Liver (tissue), 8 donors: ENCODE measurements at regions not wholly inside any gene's neighbourhood (a gene's known extent, or its start where the extent isn't known, plus 50 kb on each side); places are given as distances from the start of the nearest gene placed in this dataset.

Source experiments
- DNase-seq: peaks from one replicate; pipeline ENCODE4 v3.0.0-alpha.2; 2017; ENCODE audit warnings: low spot score
- H3K27ac ChIP-seq, 2 donors: one replicate each; pipeline ENCODE4 v1.7.0; 2013; ENCODE audit warnings: inconsistent platforms in 2 of 2, low read length in 2 of 2, control low read depth in 1 of 2, low read depth in 1 of 2, mild to moderate bottlenecking in 1 of 2
- H3K27me3 ChIP-seq, 4 donors: one replicate each; pipeline versions ENCODE4 v1.6.1 to v1.7.0; 2013; ENCODE audit warnings: low read length in 3 of 4, inconsistent platforms in 1 of 4, mild to moderate bottlenecking in 1 of 4, moderate library complexity in 1 of 4; ENCODE audit not compliant: control insufficient read depth in 4 of 4, insufficient read depth in 4 of 4
- H3K36me3 ChIP-seq, 4 donors: one replicate each; pipeline versions ENCODE4 v1.6.1 to v1.7.0; 2013; ENCODE audit warnings: low read length in 3 of 4, mild to moderate bottlenecking in 3 of 4, low read depth in 1 of 4, moderate library complexity in 1 of 4; ENCODE audit not compliant: control insufficient read depth in 4 of 4, insufficient read depth in 3 of 4
- H3K4me1 ChIP-seq, 4 donors: one replicate each; pipeline versions ENCODE4 v1.6.1 to v1.7.0; 2013; ENCODE audit warnings: low read length in 3 of 4, mild to moderate bottlenecking in 3 of 4, moderate library complexity in 1 of 4; ENCODE audit not compliant: control insufficient read depth in 4 of 4, insufficient read depth in 4 of 4
- H3K4me3 ChIP-seq, 3 donors: one replicate each; pipeline versions ENCODE4 v1.6.1 to v1.7.0; 2013; ENCODE audit warnings: low read length in 3 of 3, control low read depth in 1 of 3, low read depth in 1 of 3, mild to moderate bottlenecking in 1 of 3
- H3K9ac ChIP-seq, 2 donors: one replicate each; pipeline ENCODE4 v1.7.0; 2013; ENCODE audit warnings: low read length in 2 of 2, mild to moderate bottlenecking in 2 of 2, moderate library complexity in 2 of 2, control low read depth in 1 of 2, low read depth in 1 of 2
- H3K9me3 ChIP-seq, 4 donors: one replicate each; pipeline versions ENCODE4 v1.6.1 to v1.7.0; 2013; ENCODE audit warnings: low read length in 3 of 4; ENCODE audit not compliant: control insufficient read depth in 4 of 4
- ATF3 ChIP-seq: IDR thresholded peaks from 2 replicates; pipeline ENCODE4 v1.6.1; 2016; ENCODE audit warnings: antibody characterized with exemption
- EGR1 ChIP-seq, 2 donors: IDR thresholded peaks; 2 replicates each; pipeline ENCODE4 v1.6.1; 2016 to 2018; ENCODE audit warnings: antibody characterized with exemption in 2 of 2, low read depth in 2 of 2
- FOXA1 ChIP-seq: IDR thresholded peaks from 2 replicates; pipeline ENCODE4 v1.6.1; 2016; ENCODE audit warnings: antibody characterized with exemption
- FOXA2 ChIP-seq: IDR thresholded peaks from 2 replicates; pipeline ENCODE4 v1.6.1; 2016; ENCODE audit warnings: antibody characterized with exemption
- GABPA ChIP-seq, 2 donors: IDR thresholded peaks in 1 of 2; conservative IDR thresholded peaks in 1 of 2; 2 replicates each; pipeline ENCODE4 v1.6.1; 2016; ENCODE audit warnings: antibody characterized with exemption in 2 of 2, mild to moderate bottlenecking in 1 of 2, moderate library complexity in 1 of 2
- HNF4G ChIP-seq: IDR thresholded peaks from 2 replicates; pipeline ENCODE4 v1.6.1; 2016; ENCODE audit warnings: antibody characterized with exemption
- MAX ChIP-seq: IDR thresholded peaks from 2 replicates; pipeline ENCODE4 v1.6.1; 2016; ENCODE audit warnings: antibody characterized with exemption
- NR2F2 ChIP-seq: IDR thresholded peaks from 2 replicates; pipeline ENCODE4 v1.6.1; 2016; ENCODE audit warnings: antibody characterized with exemption
- RAD21 ChIP-seq, 2 donors: IDR thresholded peaks; 2 replicates each; pipeline ENCODE4 v1.6.1; 2016; ENCODE audit warnings: antibody characterized with exemption in 2 of 2, mild to moderate bottlenecking in 2 of 2
- RXRA ChIP-seq, 2 donors: IDR thresholded peaks; 2 replicates each; pipeline ENCODE4 v1.6.1; 2017 to 2018; ENCODE audit warnings: antibody characterized with exemption in 2 of 2, mild to moderate bottlenecking in 1 of 2
- SP1 ChIP-seq: IDR thresholded peaks from 2 replicates; pipeline ENCODE4 v1.6.1; 2018; ENCODE audit warnings: antibody characterized with exemption, mild to moderate bottlenecking
- TAF1 ChIP-seq: conservative IDR thresholded peaks from 2 replicates; pipeline ENCODE4 v1.6.1; 2016; ENCODE audit warnings: antibody characterized with exemption, mild to moderate bottlenecking
- YY1 ChIP-seq: IDR thresholded peaks from 2 replicates; pipeline ENCODE4 v1.6.1; 2016; ENCODE audit warnings: antibody characterized with exemption, mild to moderate bottlenecking
- WGBS: extraction: QIAGEN DNeasy Blood & Tissue Kit; methylation state at CpG from one replicate; pipeline ENCODE4 v1.1.7; 2013; 5-methylcytosine and 5-hydroxymethylcytosine counted together
- TF ChIP-seq, protein P1 (sequence below): fragments of 150-350 bp; IDR thresholded peaks from 2 replicates; pipeline ENCODE4 v1.5.1; 2017; ENCODE audit warnings: improper control_type of control experiment, low read depth, low read length; ENCODE audit not compliant: missing input control
- donor health status: healthy.
- donor health status: healthy.
- donor health status: healthy.
- donor health status: healthy.
- donor health status: healthy.

DNA sequence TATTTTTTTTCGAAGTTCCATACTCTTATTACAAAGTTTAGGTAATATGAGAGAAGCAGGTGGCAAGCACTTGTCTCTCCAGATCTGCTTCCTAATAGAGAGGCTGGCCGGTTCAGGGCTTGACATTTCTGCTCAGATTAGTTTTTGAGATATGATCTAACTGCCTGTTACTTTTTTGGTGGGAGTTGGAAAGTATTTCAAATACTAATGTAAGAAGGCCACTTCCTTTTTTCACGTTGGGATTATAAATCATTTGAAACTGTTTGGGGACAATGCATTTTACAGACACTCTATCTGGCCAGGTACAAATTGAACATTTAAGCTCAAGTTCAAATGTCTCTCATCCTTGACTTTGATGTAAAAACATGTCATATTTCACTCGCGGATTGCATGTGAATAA, 222.1 kb upstream of the SULF2 start (continued):
- no peak for TF ChIP-seq SP1
- no peak for TF ChIP-seq YY1
- TF ChIP-seq EGR1 (IDR thresholded peaks at IDR 0.05; ENCODE audit: low read depth in 2 of 2), result no peak
- TF ChIP-seq RXRA (IDR thresholded peaks at IDR 0.05), result no peak
- TF ChIP-seq MAX, result no peak

GRCh38 chr20:48006036-48006833, 221.0 kb upstream of the SULF2 start:
- H3K27me3 ChIP-seq, result peaks cover 0 to 4% (median 1%) of the 10 kb centered on the region in 4 donors
- H3K27ac ChIP-seq, result no peak overlapping the region
- H3K9me3 ChIP-seq, result peaks cover 0 to 11% (median 3%) of the 10 kb centered on the region in 4 donors
- no peak for TF ChIP-seq FOXA1
- no peak for TF ChIP-seq RAD21 (IDR thresholded peaks at IDR 0.05)
- no peak for TF ChIP-seq GABPA (IDR thresholded peaks at IDR 0.05 in 1 of 2, conservative IDR thresholded peaks at IDR 0.05 in 1 of 2)
- H3K4me1 ChIP-seq, result no peaks in the 10 kb centered on the region
- no peak for DNase-seq
- WGBS, result 60% methylated on average over 14 of the region's 14 CpGs
- H3K9ac ChIP-seq, result no peak overlapping the region
- no peak overlapping the region for H3K4me3 ChIP-seq
- H3K36me3 ChIP-seq, result no peaks in the 10 kb centered on the region

- 74% methylated on average over 2 of the region's 2 CpGs for WGBS
- H3K4me1 ChIP-seq, result no peaks in the 10 kb centered on the region
- no peak overlapping the region for H3K9ac ChIP-seq
- H3K36me3 ChIP-seq, result no peaks in the 10 kb centered on the region
- TF ChIP-seq HNF4G (no peak), TAF1 (no peak), NR2F2 (no peak)
- TF ChIP-seq, protein P1, sequence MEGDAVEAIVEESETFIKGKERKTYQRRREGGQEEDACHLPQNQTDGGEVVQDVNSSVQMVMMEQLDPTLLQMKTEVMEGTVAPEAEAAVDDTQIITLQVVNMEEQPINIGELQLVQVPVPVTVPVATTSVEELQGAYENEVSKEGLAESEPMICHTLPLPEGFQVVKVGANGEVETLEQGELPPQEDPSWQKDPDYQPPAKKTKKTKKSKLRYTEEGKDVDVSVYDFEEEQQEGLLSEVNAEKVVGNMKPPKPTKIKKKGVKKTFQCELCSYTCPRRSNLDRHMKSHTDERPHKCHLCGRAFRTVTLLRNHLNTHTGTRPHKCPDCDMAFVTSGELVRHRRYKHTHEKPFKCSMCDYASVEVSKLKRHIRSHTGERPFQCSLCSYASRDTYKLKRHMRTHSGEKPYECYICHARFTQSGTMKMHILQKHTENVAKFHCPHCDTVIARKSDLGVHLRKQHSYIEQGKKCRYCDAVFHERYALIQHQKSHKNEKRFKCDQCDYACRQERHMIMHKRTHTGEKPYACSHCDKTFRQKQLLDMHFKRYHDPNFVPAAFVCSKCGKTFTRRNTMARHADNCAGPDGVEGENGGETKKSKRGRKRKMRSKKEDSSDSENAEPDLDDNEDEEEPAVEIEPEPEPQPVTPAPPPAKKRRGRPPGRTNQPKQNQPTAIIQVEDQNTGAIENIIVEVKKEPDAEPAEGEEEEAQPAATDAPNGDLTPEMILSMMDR, result no peak
- peaks cover 0 to 4% (median 1%) of the 10 kb centered on the region in 4 donors for H3K27me3 ChIP-seq
- DNase-seq, result no peak
- H3K27ac ChIP-seq, result no peak overlapping the region
- no peak overlapping the region for H3K4me3 ChIP-seq
- peaks cover 0 to 8% (median 3%) of the 10 kb centered on the region in 4 donors for H3K9me3 ChIP-seq
These were observed 217.7 kb upstream of the SULF2 start for GRCh38 chr20:48003021-48003420.

DNA sequence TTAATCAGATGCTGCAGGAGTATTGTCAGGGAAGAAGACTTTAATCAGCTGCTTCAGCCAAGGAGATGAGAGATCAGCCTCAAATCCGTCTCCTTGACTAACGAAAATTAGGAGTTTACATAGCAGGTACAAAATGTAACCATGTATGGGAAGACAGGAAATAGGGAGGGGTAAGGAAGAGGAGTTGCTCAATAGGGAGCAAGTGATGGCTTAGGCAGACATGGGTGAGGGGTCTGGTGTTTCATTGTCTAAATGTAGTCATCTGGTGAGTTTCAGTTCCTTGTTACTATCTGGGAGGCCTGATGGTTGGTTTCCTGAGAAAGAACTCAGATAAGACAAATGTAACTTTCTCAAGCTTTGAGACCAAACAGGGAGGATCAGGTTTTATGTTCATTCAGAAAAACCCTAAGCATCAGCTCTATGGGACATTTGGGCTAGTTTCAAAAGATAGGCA, 217.3 kb upstream of the SULF2 start:
- TF ChIP-seq RAD21 (IDR thresholded peaks at IDR 0.05), result no peak
- no peak for TF ChIP-seq RXRA (IDR thresholded peaks at IDR 0.05)
- TF ChIP-seq, protein P1, result no peak
- TF ChIP-seq ATF3, result no peak
- no peak for TF ChIP-seq NR2F2
- no peak for TF ChIP-seq HNF4G
- TF ChIP-seq FOXA2, result no peak
- TF ChIP-seq YY1, result no peak
- TF ChIP-seq MAX, result no peak
- no peak for TF ChIP-seq FOXA1
- TF ChIP-seq SP1, result no peak
- no peak for TF ChIP-seq TAF1
- no peak for TF ChIP-seq GABPA (IDR thresholded peaks at IDR 0.05 in 1 of 2, conservative IDR thresholded peaks at IDR 0.05 in 1 of 2)
- DNase-seq, result no peak
- peaks cover 0 to 4% (median 1%) of the 10 kb centered on the region in 4 donors for H3K27me3 ChIP-seq
- no peak overlapping the region for H3K9ac ChIP-seq
- H3K36me3 ChIP-seq, result no peaks in the 10 kb centered on the region
- 33% methylated on average over 2 of the region's 2 CpGs for WGBS
- no peak overlapping the region for H3K4me3 ChIP-seq
- peaks cover 0 to 8% (median 2%) of the 10 kb centered on the region in 4 donors for H3K9me3 ChIP-seq
- H3K27ac ChIP-seq, result no peak overlapping the region
- H3K4me1 ChIP-seq, result no peaks in the 10 kb centered on the region
